ENCODE measurements at regions not wholly inside any gene's neighbourhood (a gene's known extent, or its start where the extent isn't known, plus 50 kb on each side); places are given as distances from the start of the nearest gene placed in this dataset.

DNA sequence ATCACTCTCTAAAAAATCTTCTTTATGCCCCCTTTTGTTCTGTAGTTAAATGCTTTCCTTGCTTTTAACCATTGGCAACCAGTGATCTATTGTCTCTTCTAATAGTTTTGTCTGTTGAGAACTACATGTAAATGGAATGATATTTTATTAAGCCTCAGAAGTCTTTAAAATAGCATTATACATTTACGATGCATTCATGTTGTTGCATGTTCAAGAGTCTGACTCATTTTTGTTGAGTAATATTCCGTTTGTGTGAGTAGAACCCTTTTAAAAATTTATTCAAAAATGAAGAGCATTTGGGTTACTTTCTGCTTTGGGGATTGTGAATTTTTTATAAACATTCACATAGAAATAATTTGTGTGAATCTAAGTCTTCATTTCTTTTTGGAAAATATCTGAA is 1352.9 kb downstream of the NCAM2 start:
- no peak for FAIRE-seq
- POLR2A ChIA-PET, result no interaction called here
- in situ Hi-C loops (cut with MboI), result no loop called here
- CTCF ChIA-PET, result no interaction called here
- BruUV-seq (replicated peaks), result no TSS peak
- RAD21 ChIA-PET (ENCODE audit: unreplicated experiment), result no interaction called here
- no peak for TF ChIP-seq JUNB (IDR thresholded peaks at IDR 0.05)
- TF ChIP-seq NFXL1 (IDR thresholded peaks at IDR 0.05; ENCODE audit: borderline replicate concordance), result no peak
- no peaks in the 10 kb centered on the region for H3K4me1 ChIP-seq (ENCODE audit: control insufficient read depth, insufficient read depth, low read length)
- no peaks in the 10 kb centered on the region for H3K27me3 ChIP-seq (replicated peaks in 1 of 2; ENCODE audit: control insufficient read depth in 2 of 2, insufficient read depth in 2 of 2, low read length in 1 of 2)
- H3K9ac ChIP-seq (ENCODE audit: control insufficient read depth, insufficient read depth, low read length), result no peak overlapping the region
- WGBS (ENCODE audit: insufficient coverage, insufficient replicate concordance, low lambda C conversion rate, missing lambda C conversion rate), result 13% methylated on average over 2 of the region's 2 CpGs
- intact Hi-C loops (cut with micrococcal nuclease; ENCODE audit: unreplicated experiment), result no loop called here
- H3K4me3 ChIP-seq, result no peak overlapping the region
- H3K27ac ChIP-seq (ENCODE audit: control insufficient read depth, insufficient read depth), result no peak overlapping the region
- H3K9me3 ChIP-seq (replicated peaks; ENCODE audit: control insufficient read depth, insufficient read depth, low read length), result no peaks in the 10 kb centered on the region
- SMC1A ChIA-PET (ENCODE audit: uncharacterized antibody, unreplicated experiment), result no interaction called here
- no peak overlapping the region for H2AFZ ChIP-seq (ENCODE audit: control insufficient read depth, low read depth, low read length)
- H3K79me2 ChIP-seq (ENCODE audit: control insufficient read depth, insufficient read depth, low read length), result no peaks in the 10 kb centered on the region
- no peak for ATAC-seq
- no peak for DNase-seq (ENCODE audit: low read depth, low spot score)
- H3K4me2 ChIP-seq (ENCODE audit: control insufficient read depth, insufficient read depth), result no peak overlapping the region
- H3K36me3 ChIP-seq (ENCODE audit: control insufficient read depth in 2 of 2, insufficient read depth in 2 of 2, low read length in 1 of 2), result no peaks in the 10 kb centered on the region
- no peaks in the 10 kb centered on the region for H4K20me1 ChIP-seq (ENCODE audit: control insufficient read depth, insufficient read depth)

DNA sequence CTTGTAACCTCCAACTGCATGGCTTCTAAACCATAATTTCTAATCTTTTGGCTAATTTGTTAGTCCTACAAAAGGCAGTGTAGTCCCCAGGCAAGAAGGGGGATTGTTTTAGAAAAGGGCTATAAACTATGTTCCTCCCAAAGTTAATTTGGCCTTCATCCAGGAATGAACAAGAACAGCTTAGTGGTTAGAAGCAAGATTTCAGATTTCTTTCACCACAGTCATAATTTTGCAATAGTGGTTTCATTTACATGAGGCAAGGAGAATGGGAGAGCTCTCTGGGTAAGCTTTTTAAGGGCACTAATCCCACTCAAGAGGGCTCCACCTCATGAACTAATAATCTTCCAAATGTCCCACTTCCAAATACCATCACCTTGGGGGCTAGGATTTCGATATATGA is 1353.9 kb downstream of the NCAM2 start:
- DNase-seq (ENCODE audit: low read depth, low spot score) (no peak), FAIRE-seq (no peak), ATAC-seq (no peak)
- ChIA-PET SMC1A (ENCODE audit: uncharacterized antibody, unreplicated experiment) (no interaction called here), CTCF (no interaction called here), RAD21 (ENCODE audit: unreplicated experiment) (no interaction called here), POLR2A (no interaction called here)
- H3K4me2 ChIP-seq (ENCODE audit: control insufficient read depth, insufficient read depth), result no peak overlapping the region
- H4K20me1 ChIP-seq (ENCODE audit: control insufficient read depth, insufficient read depth), result no peaks in the 10 kb centered on the region
- H3K9ac ChIP-seq (ENCODE audit: control insufficient read depth, insufficient read depth, low read length), result no peak overlapping the region
- 0% methylated on average over 1 of the region's 1 CpG for WGBS (ENCODE audit: insufficient coverage, insufficient replicate concordance, low lambda C conversion rate, missing lambda C conversion rate)
- no peaks in the 10 kb centered on the region for H3K27me3 ChIP-seq (replicated peaks in 1 of 2; ENCODE audit: control insufficient read depth in 2 of 2, insufficient read depth in 2 of 2, low read length in 1 of 2)
- in situ Hi-C loops (cut with MboI) (no loop called here), intact Hi-C loops (cut with micrococcal nuclease; ENCODE audit: unreplicated experiment) (no loop called here)
- no peaks in the 10 kb centered on the region for H3K9me3 ChIP-seq (replicated peaks; ENCODE audit: control insufficient read depth, insufficient read depth, low read length)
- no peak overlapping the region for H3K27ac ChIP-seq (ENCODE audit: control insufficient read depth, insufficient read depth)
- H3K4me3 ChIP-seq, result no peak overlapping the region
- no peaks in the 10 kb centered on the region for H3K4me1 ChIP-seq (ENCODE audit: control insufficient read depth, insufficient read depth, low read length)
- H3K79me2 ChIP-seq (ENCODE audit: control insufficient read depth, insufficient read depth, low read length), result no peaks in the 10 kb centered on the region
- no peaks in the 10 kb centered on the region for H3K36me3 ChIP-seq (ENCODE audit: control insufficient read depth in 2 of 2, insufficient read depth in 2 of 2, low read length in 1 of 2)
- no TSS peak for BruUV-seq (replicated peaks)
- no peak overlapping the region for H2AFZ ChIP-seq (ENCODE audit: control insufficient read depth, low read depth, low read length)
- TF ChIP-seq RELA (IDR thresholded peaks at IDR 0.05; ENCODE audit: borderline replicate concordance, partially characterized antibody) (no peak), RCOR1 (conservative IDR thresholded peaks at IDR 0.05; ENCODE audit: low read depth, low read length) (no peak), RAD21 (IDR thresholded peaks at IDR 0.05; ENCODE audit: insufficient read depth, low read depth, low read length) (no peak), FOXM1 (IDR thresholded peaks at IDR 0.05; ENCODE audit: low read depth, low read length) (no peak), FOS (IDR thresholded peaks at IDR 0.05; ENCODE audit: borderline replicate concordance, extremely low read depth, insufficient read length) (no peak), EED (IDR thresholded peaks at IDR 0.05; ENCODE audit: low read depth) (no peak), POU2F2 (IDR thresholded peaks at IDR 0.05; ENCODE audit: borderline replicate concordance, low read depth, low read length) (no peak)
- TF ChIP-seq, protein P1, sequence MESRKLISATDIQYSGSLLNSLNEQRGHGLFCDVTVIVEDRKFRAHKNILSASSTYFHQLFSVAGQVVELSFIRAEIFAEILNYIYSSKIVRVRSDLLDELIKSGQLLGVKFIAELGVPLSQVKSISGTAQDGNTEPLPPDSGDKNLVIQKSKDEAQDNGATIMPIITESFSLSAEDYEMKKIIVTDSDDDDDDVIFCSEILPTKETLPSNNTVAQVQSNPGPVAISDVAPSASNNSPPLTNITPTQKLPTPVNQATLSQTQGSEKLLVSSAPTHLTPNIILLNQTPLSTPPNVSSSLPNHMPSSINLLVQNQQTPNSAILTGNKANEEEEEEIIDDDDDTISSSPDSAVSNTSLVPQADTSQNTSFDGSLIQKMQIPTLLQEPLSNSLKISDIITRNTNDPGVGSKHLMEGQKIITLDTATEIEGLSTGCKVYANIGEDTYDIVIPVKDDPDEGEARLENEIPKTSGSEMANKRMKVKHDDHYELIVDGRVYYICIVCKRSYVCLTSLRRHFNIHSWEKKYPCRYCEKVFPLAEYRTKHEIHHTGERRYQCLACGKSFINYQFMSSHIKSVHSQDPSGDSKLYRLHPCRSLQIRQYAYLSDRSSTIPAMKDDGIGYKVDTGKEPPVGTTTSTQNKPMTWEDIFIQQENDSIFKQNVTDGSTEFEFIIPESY (IDR thresholded peaks at IDR 0.05), result no peak
- TF ChIP-seq, protein P2, sequence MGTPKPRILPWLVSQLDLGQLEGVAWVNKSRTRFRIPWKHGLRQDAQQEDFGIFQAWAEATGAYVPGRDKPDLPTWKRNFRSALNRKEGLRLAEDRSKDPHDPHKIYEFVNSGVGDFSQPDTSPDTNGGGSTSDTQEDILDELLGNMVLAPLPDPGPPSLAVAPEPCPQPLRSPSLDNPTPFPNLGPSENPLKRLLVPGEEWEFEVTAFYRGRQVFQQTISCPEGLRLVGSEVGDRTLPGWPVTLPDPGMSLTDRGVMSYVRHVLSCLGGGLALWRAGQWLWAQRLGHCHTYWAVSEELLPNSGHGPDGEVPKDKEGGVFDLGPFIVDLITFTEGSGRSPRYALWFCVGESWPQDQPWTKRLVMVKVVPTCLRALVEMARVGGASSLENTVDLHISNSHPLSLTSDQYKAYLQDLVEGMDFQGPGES (IDR thresholded peaks at IDR 0.05), result no peak
